LNCaP clone FGC (cell line): ENCODE measurements at regions not wholly inside any gene's neighbourhood (a gene's known extent, or its start where the extent isn't known, plus 50 kb on each side); places are given as distances from the start of the nearest gene placed in this dataset.

Experiments
- DNase-seq: peaks from one replicate; pipeline ENCODE4 v3.0.0-alpha.2; 2011; ENCODE audit warnings: low read depth
- H3K4me3 ChIP-seq: 2 replicates; pipeline ENCODE4 v1.5.1; 2011; ENCODE audit warnings: mild to moderate bottlenecking, low read depth, low read length, control low read depth
- TF ChIP-seq, protein P1 (sequence below): IDR thresholded peaks from 2 replicates; pipeline ENCODE4 v1.5.1; 2012; ENCODE audit warnings: mild to moderate bottlenecking; ENCODE audit not compliant: control insufficient read depth, insufficient read depth; ENCODE audit errors: extremely low read depth

DNA sequence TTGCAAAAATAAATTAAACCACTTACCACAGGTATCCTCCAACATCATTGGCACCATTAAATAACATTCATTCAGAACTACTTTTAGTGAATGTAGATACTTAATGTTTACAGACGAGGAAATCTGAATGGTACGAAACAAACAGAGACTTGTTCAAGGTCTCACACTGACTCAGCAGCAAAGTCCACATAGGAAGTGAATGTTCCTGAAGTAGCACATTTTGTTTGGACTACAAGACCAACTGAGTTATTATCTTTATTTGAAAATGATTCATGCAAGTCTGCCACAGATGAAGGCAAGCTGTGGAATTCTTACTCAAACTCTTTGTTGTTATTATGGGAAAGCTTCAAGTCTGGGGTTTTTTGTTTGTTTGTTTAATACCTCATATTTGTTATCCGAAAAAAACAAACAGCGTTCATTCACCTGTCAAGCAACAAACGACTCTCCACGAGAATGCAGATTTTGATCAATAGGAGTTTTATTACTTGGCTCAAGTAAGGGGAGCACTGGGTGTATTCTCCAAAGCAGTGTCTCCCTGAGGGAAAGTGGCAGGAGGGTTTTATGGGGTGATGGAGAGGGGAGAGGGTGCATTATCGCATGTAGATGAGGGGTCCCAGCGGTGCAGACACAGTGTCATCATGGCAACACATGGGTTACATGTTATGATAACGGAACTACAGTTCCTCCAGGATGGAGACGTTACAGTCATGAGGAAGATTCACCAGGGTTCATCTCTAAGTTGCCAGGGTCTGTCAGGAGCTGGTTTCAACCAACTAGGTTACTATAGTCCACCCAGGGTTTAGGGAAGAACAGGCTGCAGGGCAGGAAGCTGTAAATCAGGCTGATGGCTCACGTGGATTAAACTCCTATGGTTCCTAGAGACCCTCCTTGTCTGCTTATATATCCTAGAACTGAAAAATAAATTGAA, 147.7 kb upstream of the AKR1E2 start:
- TF ChIP-seq, protein P1, sequence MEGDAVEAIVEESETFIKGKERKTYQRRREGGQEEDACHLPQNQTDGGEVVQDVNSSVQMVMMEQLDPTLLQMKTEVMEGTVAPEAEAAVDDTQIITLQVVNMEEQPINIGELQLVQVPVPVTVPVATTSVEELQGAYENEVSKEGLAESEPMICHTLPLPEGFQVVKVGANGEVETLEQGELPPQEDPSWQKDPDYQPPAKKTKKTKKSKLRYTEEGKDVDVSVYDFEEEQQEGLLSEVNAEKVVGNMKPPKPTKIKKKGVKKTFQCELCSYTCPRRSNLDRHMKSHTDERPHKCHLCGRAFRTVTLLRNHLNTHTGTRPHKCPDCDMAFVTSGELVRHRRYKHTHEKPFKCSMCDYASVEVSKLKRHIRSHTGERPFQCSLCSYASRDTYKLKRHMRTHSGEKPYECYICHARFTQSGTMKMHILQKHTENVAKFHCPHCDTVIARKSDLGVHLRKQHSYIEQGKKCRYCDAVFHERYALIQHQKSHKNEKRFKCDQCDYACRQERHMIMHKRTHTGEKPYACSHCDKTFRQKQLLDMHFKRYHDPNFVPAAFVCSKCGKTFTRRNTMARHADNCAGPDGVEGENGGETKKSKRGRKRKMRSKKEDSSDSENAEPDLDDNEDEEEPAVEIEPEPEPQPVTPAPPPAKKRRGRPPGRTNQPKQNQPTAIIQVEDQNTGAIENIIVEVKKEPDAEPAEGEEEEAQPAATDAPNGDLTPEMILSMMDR, result no peak
- H3K4me3 ChIP-seq, result no peak overlapping the region
- peak; percentile 22 for DNase-seq

DNA sequence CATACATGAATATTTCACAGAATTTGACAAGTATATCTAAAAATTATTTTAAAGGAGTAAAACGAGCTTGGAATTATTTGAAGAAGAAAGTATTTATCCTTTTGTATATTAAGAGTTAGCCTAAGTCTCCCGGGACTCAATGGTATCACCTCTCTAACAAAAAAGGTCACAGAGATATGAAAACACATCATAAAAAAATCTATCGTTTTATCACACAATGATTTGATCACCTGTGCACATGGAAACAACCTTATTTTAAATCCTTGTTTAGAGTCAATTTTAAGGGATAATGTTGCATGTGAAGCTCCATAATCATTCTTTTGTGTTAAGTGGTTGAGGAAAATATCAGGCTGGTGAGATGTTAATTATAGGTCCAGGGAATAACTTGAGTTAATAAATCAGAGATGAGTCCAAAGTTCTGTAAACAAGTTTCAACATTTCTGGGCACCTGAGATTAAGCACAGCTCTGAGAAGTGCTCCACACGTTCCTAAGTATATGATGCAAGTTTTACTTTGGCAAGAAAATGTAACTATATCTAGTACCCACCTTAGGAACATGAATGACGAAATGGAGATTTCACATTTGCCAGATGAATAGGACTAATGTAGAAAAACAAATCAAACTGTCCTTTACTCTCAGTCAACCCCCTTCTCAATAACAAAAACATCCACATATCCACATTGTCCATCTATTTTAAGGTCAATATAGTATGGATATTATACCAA, 148.5 kb upstream of the AKR1E2 start:
- H3K4me3 ChIP-seq, result no peak overlapping the region
- DNase-seq, result no peak
- TF ChIP-seq, protein P1, result no peak

DNA sequence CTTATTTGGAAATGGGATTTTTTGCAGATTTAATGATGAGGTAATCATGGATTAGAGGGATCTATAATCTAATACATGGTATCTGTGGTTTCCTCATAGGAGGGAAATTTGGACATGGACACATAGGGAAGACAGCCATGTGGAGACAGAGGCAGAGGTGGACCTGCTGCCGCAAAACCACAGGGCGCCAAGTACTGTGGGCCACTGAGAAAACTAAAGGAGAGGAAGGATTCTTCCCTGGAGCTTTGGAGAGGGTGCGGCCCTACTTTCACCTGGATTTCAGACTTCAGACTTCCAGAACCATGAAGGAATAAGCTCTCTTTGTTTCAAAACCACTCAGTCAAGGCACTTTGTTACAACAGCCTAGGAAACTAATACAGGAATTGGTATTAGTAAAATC, 149.4 kb upstream of the AKR1E2 start:
- no peak for DNase-seq

DNA sequence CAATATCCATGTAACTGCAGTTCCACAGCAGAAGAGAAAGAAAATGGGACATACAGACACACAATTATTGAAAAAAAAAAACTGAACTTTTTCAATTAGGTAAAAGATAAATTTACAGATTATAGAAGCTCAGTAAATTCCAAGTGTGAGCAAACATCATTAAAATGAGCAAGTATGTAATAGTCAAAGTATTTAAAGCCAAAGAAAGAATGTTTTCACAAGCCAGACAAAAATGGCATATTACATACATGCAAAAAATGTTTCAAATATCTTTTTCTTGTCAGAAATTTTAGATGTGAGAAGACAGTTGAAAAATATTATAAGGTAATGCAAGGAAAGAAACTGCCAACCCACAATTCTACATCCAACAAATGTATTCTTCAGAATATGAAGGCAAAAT, 150.2 kb upstream of the AKR1E2 start:
- no peak for DNase-seq
- TF ChIP-seq, protein P1, result no peak
- H3K4me3 ChIP-seq, result no peak overlapping the region

More for the DNA sequence above, 149.4 kb upstream of the AKR1E2 start:
- TF ChIP-seq, protein P1, result no peak
- no peak overlapping the region for H3K4me3 ChIP-seq

DNA sequence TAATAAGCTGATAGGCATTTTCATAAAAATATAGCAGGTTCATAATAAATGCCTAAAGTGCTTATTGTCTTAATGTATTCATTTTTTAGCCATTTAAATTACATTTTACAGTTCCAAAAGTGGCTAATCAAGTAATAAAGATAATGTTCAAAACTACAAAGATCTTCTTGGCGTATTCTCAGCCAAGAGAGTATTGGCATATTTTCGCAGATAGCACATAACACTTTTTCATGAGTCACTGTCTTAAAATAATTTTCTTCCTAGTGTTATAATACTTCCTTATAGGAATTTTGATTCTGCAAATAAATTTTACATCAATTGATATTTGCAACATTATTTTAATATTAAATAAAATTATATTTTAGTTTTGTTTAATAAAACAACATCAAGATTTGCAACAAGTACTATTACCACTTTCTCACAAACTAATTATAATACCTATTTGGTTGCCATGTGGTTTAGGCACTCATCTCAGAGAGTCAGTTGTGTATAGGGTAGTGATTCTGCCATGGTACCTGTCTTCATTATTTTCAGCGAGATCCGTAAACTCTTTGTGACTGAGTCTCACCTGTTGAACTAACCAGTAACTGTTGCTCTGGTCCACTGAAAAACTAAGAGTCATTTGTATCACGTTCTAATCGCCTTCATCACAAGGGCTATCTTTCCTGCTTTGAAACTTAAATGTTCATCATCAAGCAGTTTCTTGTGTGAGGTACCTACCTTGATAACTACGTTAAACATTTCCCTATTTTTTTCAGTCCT, 152.5 kb upstream of the AKR1E2 start:
- TF ChIP-seq, protein P1, result no peak
- no peak for DNase-seq
- H3K4me3 ChIP-seq, result no peak overlapping the region

DNA sequence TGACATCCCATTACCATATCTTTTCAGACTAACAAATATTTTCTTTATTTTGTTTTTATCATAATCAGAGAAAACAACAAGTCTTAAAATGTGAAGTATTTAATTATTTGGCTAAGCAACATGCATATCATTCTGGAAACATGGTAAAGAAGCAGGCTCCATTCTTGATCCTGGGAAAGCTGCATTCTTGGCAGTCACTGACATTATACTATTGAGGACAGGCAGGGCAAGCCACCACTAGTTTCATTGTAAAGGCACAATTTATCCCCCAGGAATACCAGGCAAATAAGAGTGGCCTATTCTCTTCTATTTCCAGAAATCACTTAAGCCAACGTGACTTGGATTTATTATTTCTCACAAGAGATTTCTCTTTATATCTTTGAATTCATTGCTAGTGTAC, 153.8 kb upstream of the AKR1E2 start:
- TF ChIP-seq, protein P1, result no peak
- DNase-seq, result no peak
- H3K4me3 ChIP-seq, result no peak overlapping the region
